ENCODE measurements at regions not wholly inside any gene's neighbourhood (a gene's known extent, or its start where the extent isn't known, plus 50 kb on each side); places are given as distances from the start of the nearest gene placed in this dataset.
"Not testable (repeated sequence)": the region's sequence is repeated elsewhere in the genome, so short reads cannot be mapped to it uniquely, and the experiment has no call there.

GRCh38 chr6:101013612-101014195, 132.6 kb upstream of the ASCC3 start:
- DNase-seq (ENCODE audit: low read depth), result no peak

GRCh38 chr6:101015541-101015940, 134.4 kb upstream of the ASCC3 start:
- no peak for DNase-seq (ENCODE audit: low read depth)

- no peak for DNase-seq (ENCODE audit: low read depth)
These were observed 135.0 kb upstream of the ASCC3 start for GRCh38 chr6:101016163-101016562.

GRCh38 chr6:101018157-101018556, 137.0 kb upstream of the ASCC3 start:
- DNase-seq (ENCODE audit: low read depth), result no peak

- DNase-seq (ENCODE audit: low read depth), result no peak
These were observed 140.4 kb upstream of the ASCC3 start for GRCh38 chr6:101021504-101021903.

- no peak for DNase-seq (ENCODE audit: low read depth)
These were observed 161.8 kb upstream of the ASCC3 start for GRCh38 chr6:101042966-101043365.

GRCh38 chr6:101058296-101058695, 177.2 kb upstream of the ASCC3 start:
- no peak for DNase-seq (ENCODE audit: low read depth)

GRCh38 chr6:101066481-101066880, 185.4 kb upstream of the ASCC3 start:
- no peak for DNase-seq (ENCODE audit: low read depth)

GRCh38 chr6:101069191-101069795, 188.2 kb upstream of the ASCC3 start:
- DNase-seq (ENCODE audit: low read depth), result no peak

GRCh38 chr6:101070044-101070608, 189.0 kb upstream of the ASCC3 start:
- no peak for DNase-seq (ENCODE audit: low read depth)

- no peak for DNase-seq (ENCODE audit: low read depth)
These were observed 196.2 kb upstream of the ASCC3 start for GRCh38 chr6:101077344-101077743.

- DNase-seq (ENCODE audit: low read depth), result no peak
These were observed 198.7 kb upstream of the ASCC3 start for GRCh38 chr6:101079696-101080270.

GRCh38 chr6:101080597-101080996, 199.5 kb upstream of the ASCC3 start:
- DNase-seq (ENCODE audit: low read depth), result peak; percentile 26

GRCh38 chr6:101083533-101084175, 202.5 kb upstream of the ASCC3 start:
- peak; percentile 88 for DNase-seq (ENCODE audit: low read depth)

GRCh38 chr6:101085327-101085726, 204.2 kb upstream of the ASCC3 start:
- peak; percentile 47 for DNase-seq (ENCODE audit: low read depth)

- no peak for DNase-seq (ENCODE audit: low read depth)
These were observed 205.3 kb upstream of the ASCC3 start for GRCh38 chr6:101086473-101086872.

- no peak for DNase-seq (ENCODE audit: low read depth)
These were observed 207.5 kb upstream of the ASCC3 start for GRCh38 chr6:101088594-101088993.

- DNase-seq (ENCODE audit: low read depth), result no peak
These were observed 208.5 kb upstream of the ASCC3 start for GRCh38 chr6:101089640-101090039.

GRCh38 chr6:101090281-101090680, 209.2 kb upstream of the ASCC3 start:
- DNase-seq (ENCODE audit: low read depth), result no peak

- DNase-seq (ENCODE audit: low read depth), result not testable (repeated sequence)
These were observed 217.5 kb upstream of the ASCC3 start for GRCh38 chr6:101098605-101099004.

- DNase-seq (ENCODE audit: low read depth), result no peak
These were observed 221.6 kb upstream of the ASCC3 start for GRCh38 chr6:101102702-101103101.

GRCh38 chr6:101108286-101108685, 227.2 kb upstream of the ASCC3 start:
- DNase-seq (ENCODE audit: low read depth), result no peak

GRCh38 chr6:101110814-101111213, 229.7 kb upstream of the ASCC3 start:
- DNase-seq (ENCODE audit: low read depth), result no peak

Measured in non-pigmented ciliary epithelial cell (primary cell).